Astrocyte of the spinal cord (primary cell): ENCODE measurements at regions not wholly inside any gene's neighbourhood (a gene's known extent, or its start where the extent isn't known, plus 50 kb on each side); places are given as distances from the start of the nearest gene placed in this dataset.
A peak's percentile ranks its signal among the peaks of the same experiment; 100 is the strongest.

Experiments
- DNase-seq: peaks from one replicate; pipeline ENCODE4 v3.0.0; 2011; ENCODE audit warnings: low read depth, low spot score
- H3K4me3 ChIP-seq: 2 replicates; pipeline ENCODE4 v1.5.1; 2011; ENCODE audit warnings: low read depth, mild to moderate bottlenecking, low read length, moderate library complexity
- CTCF ChIP-seq: IDR thresholded peaks from 2 replicates; pipeline ENCODE4 v1.5.1; 2012; ENCODE audit warnings: low read depth, mild to moderate bottlenecking, low read length, inconsistent platforms
- in situ Hi-C: cut with HindIII; loops from 2 replicates; pipeline ENCODE4 v1.10.0; 2017; ENCODE audit warnings: low sequenced_read_pairs

DNA sequence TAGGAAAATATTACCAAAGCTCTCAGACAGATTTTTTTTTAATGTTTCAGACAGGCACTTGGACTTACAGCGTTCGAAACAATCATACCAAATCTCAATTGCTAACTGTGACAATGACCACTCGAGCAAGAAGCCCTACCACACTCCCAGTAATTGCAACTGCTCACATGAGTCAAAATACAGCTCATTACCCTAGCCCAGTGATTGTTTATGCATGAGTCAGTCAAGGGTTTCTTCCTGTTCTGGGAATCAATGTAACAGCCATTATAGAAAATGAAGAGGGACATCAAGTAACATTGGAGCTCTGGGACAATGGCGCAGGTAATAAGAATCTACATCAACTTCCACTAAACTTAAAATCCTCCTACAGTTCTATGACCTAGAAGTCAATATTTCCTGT is 56.1 kb upstream of the SH3GLB1 start:
- in situ Hi-C loops: no loop called here
- DNase-seq: peak; percentile 75
- no peak overlapping the region for H3K4me3 ChIP-seq
- TF ChIP-seq CTCF: no peak

DNA sequence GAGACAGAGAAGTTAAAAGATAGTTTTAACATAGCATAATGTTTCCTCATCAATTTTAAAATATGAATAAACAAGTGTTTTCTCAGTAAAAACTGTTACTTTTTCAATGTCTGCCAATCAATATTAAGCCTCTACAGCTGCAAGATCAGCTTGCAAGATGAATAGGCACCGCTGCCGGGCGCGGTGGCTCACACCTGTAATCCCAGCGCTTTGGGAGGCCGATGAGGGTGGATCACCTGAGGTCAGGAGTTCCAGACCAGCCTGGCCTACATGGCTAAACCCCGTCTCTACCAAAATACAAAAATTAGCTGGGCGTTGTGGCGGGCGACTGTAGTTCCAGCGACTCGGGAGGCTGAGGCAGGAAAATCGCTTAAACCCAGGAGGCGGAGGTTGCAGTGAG is 54.8 kb upstream of the SH3GLB1 start:
- no peak for TF ChIP-seq CTCF
- in situ Hi-C loops: no loop called here
- H3K4me3 ChIP-seq: no peak overlapping the region
- DNase-seq: no peak

GRCh38 chr1:86650065-86650464 is 54.3 kb upstream of the SH3GLB1 start:
- no peak for DNase-seq
- TF ChIP-seq CTCF: no peak
- in situ Hi-C loops: no loop called here
- H3K4me3 ChIP-seq: no peak overlapping the region
